ENCODE measurements at regions not wholly inside any gene's neighbourhood (a gene's known extent, or its start where the extent isn't known, plus 50 kb on each side); places are given as distances from the start of the nearest gene placed in this dataset.

DNA sequence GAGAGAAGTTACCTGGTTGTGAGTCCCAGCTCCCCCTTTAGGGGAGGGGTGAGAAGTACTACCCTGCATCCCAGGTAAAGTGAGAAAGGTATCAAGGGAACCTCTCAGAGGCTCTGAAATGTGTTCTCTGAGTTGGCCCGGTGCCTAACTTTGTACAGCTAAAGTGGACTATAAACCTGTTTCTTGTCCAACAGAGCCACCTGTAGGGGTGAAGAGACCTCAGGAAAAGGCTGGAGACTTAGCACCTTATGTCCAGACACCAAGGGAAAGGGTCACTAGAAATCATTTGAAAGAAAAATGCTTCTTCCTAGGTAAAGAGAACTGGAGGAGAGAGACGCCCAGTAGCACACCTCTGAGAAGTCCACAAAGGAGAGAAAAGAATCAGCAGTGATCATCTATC, 108.3 kb upstream of the KIF2A start:
- Mint-ChIP-seq H3K27me3 (ENCODE audit: low read depth) (peaks cover 32% of the 10 kb centered on the region), H3K4me1 (no peaks in the 10 kb centered on the region), H3K36me3 (no peaks in the 10 kb centered on the region), H3K9me3 (peaks cover 17% of the 10 kb centered on the region), H3K4me3 (no peak overlapping the region), H3K27ac (no peak overlapping the region)
- no peak for DNase-seq (ENCODE audit: low spot score in 2 of 2, unreplicated experiment in 2 of 2)
- TF ChIP-seq, protein P1, sequence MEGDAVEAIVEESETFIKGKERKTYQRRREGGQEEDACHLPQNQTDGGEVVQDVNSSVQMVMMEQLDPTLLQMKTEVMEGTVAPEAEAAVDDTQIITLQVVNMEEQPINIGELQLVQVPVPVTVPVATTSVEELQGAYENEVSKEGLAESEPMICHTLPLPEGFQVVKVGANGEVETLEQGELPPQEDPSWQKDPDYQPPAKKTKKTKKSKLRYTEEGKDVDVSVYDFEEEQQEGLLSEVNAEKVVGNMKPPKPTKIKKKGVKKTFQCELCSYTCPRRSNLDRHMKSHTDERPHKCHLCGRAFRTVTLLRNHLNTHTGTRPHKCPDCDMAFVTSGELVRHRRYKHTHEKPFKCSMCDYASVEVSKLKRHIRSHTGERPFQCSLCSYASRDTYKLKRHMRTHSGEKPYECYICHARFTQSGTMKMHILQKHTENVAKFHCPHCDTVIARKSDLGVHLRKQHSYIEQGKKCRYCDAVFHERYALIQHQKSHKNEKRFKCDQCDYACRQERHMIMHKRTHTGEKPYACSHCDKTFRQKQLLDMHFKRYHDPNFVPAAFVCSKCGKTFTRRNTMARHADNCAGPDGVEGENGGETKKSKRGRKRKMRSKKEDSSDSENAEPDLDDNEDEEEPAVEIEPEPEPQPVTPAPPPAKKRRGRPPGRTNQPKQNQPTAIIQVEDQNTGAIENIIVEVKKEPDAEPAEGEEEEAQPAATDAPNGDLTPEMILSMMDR (IDR thresholded peaks at IDR 0.05; ENCODE audit: unreplicated experiment), result no peak

DNA sequence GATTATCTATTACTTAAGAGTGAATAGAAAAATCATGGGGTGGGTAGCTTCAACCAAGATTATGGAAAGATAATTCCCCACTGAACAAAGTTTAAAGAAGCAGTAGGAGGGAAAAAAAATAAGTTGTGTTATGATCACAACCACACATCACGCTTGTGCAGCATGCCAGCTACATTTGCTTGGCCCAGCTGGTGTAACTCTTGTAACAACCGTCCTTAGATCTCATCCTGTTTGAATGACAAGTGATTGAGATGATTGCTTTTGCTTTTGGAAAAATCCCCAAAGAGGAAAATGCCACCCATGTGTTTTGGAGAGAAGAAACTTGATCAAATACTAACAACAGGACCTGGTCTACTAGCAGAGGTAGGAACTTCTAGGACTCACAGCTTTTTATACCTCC, 107.6 kb upstream of the KIF2A start:
- no peak overlapping the region for H3K27ac Mint-ChIP-seq
- H3K27me3 Mint-ChIP-seq (ENCODE audit: low read depth), result peaks cover 32% of the 10 kb centered on the region
- no peak overlapping the region for H3K4me3 Mint-ChIP-seq
- TF ChIP-seq, protein P1 (IDR thresholded peaks at IDR 0.05; ENCODE audit: unreplicated experiment), result no peak
- DNase-seq (ENCODE audit: low spot score in 2 of 2, unreplicated experiment in 2 of 2), result no peak
- H3K9me3 Mint-ChIP-seq, result peaks cover 10% of the 10 kb centered on the region
- H3K4me1 Mint-ChIP-seq, result no peaks in the 10 kb centered on the region
- H3K36me3 Mint-ChIP-seq, result no peaks in the 10 kb centered on the region

DNA sequence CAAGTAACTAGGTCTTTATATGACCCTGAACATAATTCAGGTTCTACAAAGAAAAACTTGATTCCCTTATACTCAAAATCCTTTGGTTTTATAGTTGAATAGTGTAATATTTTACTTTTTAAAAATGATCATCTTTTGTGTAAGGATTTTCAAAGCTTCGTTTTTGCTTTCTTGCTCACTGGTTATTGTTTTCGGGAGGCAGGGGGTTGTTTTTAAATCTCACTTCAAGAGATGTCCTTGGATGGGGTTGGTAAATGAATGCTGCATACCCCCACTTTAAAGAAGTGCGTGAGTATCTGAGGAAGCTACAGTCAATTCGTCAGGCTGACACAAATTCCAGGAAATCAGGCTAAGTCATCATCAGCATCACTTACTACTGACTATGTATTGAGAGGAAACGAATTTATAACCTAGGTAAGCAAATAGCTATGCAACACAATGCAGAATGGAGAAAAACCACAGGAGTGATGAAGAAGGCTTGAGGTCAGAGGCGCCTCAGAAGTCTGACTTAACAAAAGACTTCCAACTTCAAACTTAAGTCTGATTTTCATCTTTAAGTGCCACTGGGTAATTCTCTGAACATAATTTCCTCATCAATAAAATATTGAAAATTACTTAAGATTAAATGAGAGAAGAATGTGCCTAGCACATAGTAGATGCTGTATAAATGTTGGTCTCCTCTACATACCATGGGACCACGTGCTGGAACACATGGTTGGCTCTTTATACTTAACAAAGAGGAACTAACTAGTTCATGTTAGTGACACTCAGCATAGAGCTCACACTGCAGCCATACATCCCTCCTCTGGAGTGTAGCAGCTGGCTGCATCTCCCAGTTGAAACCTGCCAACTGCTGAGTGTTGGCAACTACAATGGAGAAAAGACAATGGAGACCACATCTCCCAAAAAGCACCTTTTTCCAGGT, 106.0 kb upstream of the KIF2A start:
- Mint-ChIP-seq H3K27ac (no peak overlapping the region), H3K36me3 (no peaks in the 10 kb centered on the region), H3K4me1 (no peaks in the 10 kb centered on the region), H3K9me3 (no peaks in the 10 kb centered on the region), H3K27me3 (ENCODE audit: low read depth) (peaks cover 38% of the 10 kb centered on the region), H3K4me3 (no peak overlapping the region)
- TF ChIP-seq, protein P1 (IDR thresholded peaks at IDR 0.05; ENCODE audit: unreplicated experiment), result no peak
- no peak for DNase-seq (ENCODE audit: low spot score in 2 of 2, unreplicated experiment in 2 of 2)

DNA sequence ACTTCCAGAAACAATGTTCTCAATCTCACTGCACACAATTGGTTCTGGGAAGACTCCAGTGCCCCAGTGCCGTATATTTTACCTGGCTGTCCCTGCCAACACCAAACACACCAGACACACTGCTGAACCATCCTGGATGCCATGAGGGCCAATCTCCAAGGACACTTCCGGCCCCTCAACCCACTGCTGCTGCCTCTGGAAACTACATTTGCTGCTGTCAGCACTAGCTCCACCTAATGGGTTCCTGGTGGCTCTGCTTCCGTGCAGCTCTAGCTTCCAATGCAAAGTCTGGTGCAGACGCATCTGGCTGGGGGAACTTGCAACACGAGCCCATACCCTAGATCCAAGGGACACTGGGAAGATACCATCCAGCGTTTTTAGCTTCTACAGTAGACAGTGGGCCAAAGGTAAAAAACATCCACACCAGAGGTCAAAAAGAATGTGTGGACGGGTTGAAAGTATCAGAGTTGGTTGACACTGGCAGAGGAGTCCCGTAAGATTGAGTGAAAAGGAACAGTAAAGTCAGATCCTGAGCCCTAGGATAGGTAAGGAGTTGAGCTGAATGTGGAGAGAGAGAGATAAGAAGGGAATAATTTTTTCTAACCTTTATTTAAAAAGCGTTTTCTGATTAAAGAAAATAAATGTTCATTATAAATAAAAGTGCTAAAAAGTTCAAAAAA, 99.7 kb upstream of the KIF2A start:
- no peaks in the 10 kb centered on the region for H3K4me1 Mint-ChIP-seq
- H3K4me3 Mint-ChIP-seq, result no peak overlapping the region
- no peaks in the 10 kb centered on the region for H3K9me3 Mint-ChIP-seq
- H3K27ac Mint-ChIP-seq, result no peak overlapping the region
- no peak for DNase-seq (ENCODE audit: low spot score in 2 of 2, unreplicated experiment in 2 of 2)
- H3K27me3 Mint-ChIP-seq (ENCODE audit: low read depth), result peaks cover 12% of the 10 kb centered on the region
- TF ChIP-seq, protein P1 (IDR thresholded peaks at IDR 0.05; ENCODE audit: unreplicated experiment), result no peak
- H3K36me3 Mint-ChIP-seq, result no peaks in the 10 kb centered on the region

DNA sequence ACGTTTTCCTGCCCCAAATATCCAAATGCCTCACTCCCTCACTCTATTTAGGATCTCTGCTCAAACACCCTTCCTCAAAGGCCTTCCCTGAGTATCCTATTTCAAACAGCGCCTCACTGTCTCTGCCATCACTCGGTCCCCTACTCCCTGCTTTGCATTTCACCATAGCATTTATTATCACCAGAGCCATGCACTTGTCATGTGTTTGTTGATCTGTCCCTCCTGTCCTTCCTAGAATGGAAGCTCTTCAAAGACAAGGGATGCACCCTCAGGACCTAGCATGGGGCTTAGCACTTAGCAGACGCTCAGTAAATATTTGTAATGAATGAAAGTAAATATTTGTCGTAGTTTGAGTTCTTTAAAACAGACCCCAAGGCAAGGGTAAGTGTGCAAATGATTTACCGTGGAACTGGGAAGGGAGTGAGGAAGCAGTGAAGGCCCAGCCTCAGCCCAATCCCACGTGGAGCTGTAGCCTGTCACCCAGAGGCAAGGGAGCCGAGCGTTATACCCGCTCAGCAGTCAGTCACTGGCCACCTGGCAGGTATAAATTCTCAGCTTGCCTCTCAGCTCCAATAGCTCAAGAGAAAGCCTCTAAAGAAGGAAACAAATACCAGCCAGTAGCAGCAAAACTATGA, 97.7 kb upstream of the KIF2A start:
- H3K27ac Mint-ChIP-seq, result no peak overlapping the region
- no peak overlapping the region for H3K4me3 Mint-ChIP-seq
- TF ChIP-seq, protein P1 (IDR thresholded peaks at IDR 0.05; ENCODE audit: unreplicated experiment), result no peak

More for the DNA sequence above, 97.7 kb upstream of the KIF2A start:
- DNase-seq (ENCODE audit: low spot score in 2 of 2, unreplicated experiment in 2 of 2), result no peak
- Mint-ChIP-seq H3K4me1 (no peaks in the 10 kb centered on the region), H3K9me3 (no peaks in the 10 kb centered on the region), H3K36me3 (no peaks in the 10 kb centered on the region), H3K27me3 (ENCODE audit: low read depth) (peaks cover 22% of the 10 kb centered on the region)

Measured in mesothelial cell of epicardium (in vitro differentiated cells).